ENCODE measurements at regions not wholly inside any gene's neighbourhood (a gene's known extent, or its start where the extent isn't known, plus 50 kb on each side); places are given as distances from the start of the nearest gene placed in this dataset.

- H3K4me1 ChIP-seq (ENCODE audit: insufficient read depth, low read length): no peaks in the 10 kb centered on the region
- no peaks in the 10 kb centered on the region for H3K9me3 ChIP-seq (ENCODE audit: low read length)
- no peaks in the 10 kb centered on the region for H3K36me3 ChIP-seq (ENCODE audit: insufficient read depth, low read length)
- H2AFZ ChIP-seq (ENCODE audit: low read depth, low read length): no peak overlapping the region
- no peaks in the 10 kb centered on the region for H3K27me3 ChIP-seq (ENCODE audit: insufficient read depth, low read length)
- no peak overlapping the region for H3K4me3 ChIP-seq (ENCODE audit: low read length)
These were observed 419.6 kb downstream of the DIPK2A start for GRCh38 chr3:144391236-144391635.

GRCh38 chr3:144394032-144394431 is 422.4 kb downstream of the DIPK2A start:
- Histone ChIP-seq H3K4me3 (ENCODE audit: low read length) (no peak overlapping the region), H3K4me1 (ENCODE audit: insufficient read depth, low read length) (no peaks in the 10 kb centered on the region), H2AFZ (ENCODE audit: low read depth, low read length) (no peak overlapping the region), H3K36me3 (ENCODE audit: insufficient read depth, low read length) (no peaks in the 10 kb centered on the region), H3K27me3 (ENCODE audit: insufficient read depth, low read length) (no peaks in the 10 kb centered on the region), H3K9me3 (ENCODE audit: low read length) (no peaks in the 10 kb centered on the region)

GRCh38 chr3:144402430-144402829 is 430.8 kb downstream of the DIPK2A start:
- no peaks in the 10 kb centered on the region for H3K36me3 ChIP-seq (ENCODE audit: insufficient read depth, low read length)
- no peaks in the 10 kb centered on the region for H3K9me3 ChIP-seq (ENCODE audit: low read length)
- no peaks in the 10 kb centered on the region for H3K4me1 ChIP-seq (ENCODE audit: insufficient read depth, low read length)
- no peak overlapping the region for H2AFZ ChIP-seq (ENCODE audit: low read depth, low read length)
- no peaks in the 10 kb centered on the region for H3K27me3 ChIP-seq (ENCODE audit: insufficient read depth, low read length)
- no peak overlapping the region for H3K4me3 ChIP-seq (ENCODE audit: low read length)

GRCh38 chr3:144403040-144403457 is 431.4 kb downstream of the DIPK2A start:
- Histone ChIP-seq H3K9me3 (ENCODE audit: low read length) (no peaks in the 10 kb centered on the region), H3K4me3 (ENCODE audit: low read length) (no peak overlapping the region), H3K27me3 (ENCODE audit: insufficient read depth, low read length) (no peaks in the 10 kb centered on the region), H3K4me1 (ENCODE audit: insufficient read depth, low read length) (no peaks in the 10 kb centered on the region), H3K36me3 (ENCODE audit: insufficient read depth, low read length) (no peaks in the 10 kb centered on the region), H2AFZ (ENCODE audit: low read depth, low read length) (no peak overlapping the region)

GRCh38 chr3:144407335-144407734 is 435.7 kb downstream of the DIPK2A start:
- Histone ChIP-seq H3K4me3 (ENCODE audit: low read length) (no peak overlapping the region), H3K36me3 (ENCODE audit: insufficient read depth, low read length) (no peaks in the 10 kb centered on the region), H3K4me1 (ENCODE audit: insufficient read depth, low read length) (no peaks in the 10 kb centered on the region), H2AFZ (ENCODE audit: low read depth, low read length) (no peak overlapping the region), H3K9me3 (ENCODE audit: low read length) (no peaks in the 10 kb centered on the region), H3K27me3 (ENCODE audit: insufficient read depth, low read length) (no peaks in the 10 kb centered on the region)

- Histone ChIP-seq H3K27me3 (ENCODE audit: insufficient read depth, low read length) (no peaks in the 10 kb centered on the region), H3K9me3 (ENCODE audit: low read length) (no peaks in the 10 kb centered on the region), H3K4me3 (ENCODE audit: low read length) (no peak overlapping the region), H2AFZ (ENCODE audit: low read depth, low read length) (no peak overlapping the region), H3K36me3 (ENCODE audit: insufficient read depth, low read length) (no peaks in the 10 kb centered on the region), H3K4me1 (ENCODE audit: insufficient read depth, low read length) (no peaks in the 10 kb centered on the region)
These were observed 437.7 kb downstream of the DIPK2A start for GRCh38 chr3:144409319-144409718.

GRCh38 chr3:144413068-144413467 is 441.4 kb downstream of the DIPK2A start:
- Histone ChIP-seq H2AFZ (ENCODE audit: low read depth, low read length) (no peak overlapping the region), H3K4me1 (ENCODE audit: insufficient read depth, low read length) (no peaks in the 10 kb centered on the region), H3K36me3 (ENCODE audit: insufficient read depth, low read length) (no peaks in the 10 kb centered on the region), H3K4me3 (ENCODE audit: low read length) (no peak overlapping the region), H3K27me3 (ENCODE audit: insufficient read depth, low read length) (no peaks in the 10 kb centered on the region), H3K9me3 (ENCODE audit: low read length) (no peaks in the 10 kb centered on the region)

- H2AFZ ChIP-seq (ENCODE audit: low read depth, low read length): no peak overlapping the region
- H3K27me3 ChIP-seq (ENCODE audit: insufficient read depth, low read length): no peaks in the 10 kb centered on the region
- H3K9me3 ChIP-seq (ENCODE audit: low read length): no peaks in the 10 kb centered on the region
- H3K36me3 ChIP-seq (ENCODE audit: insufficient read depth, low read length): no peaks in the 10 kb centered on the region
- peaks cover 3% of the 10 kb centered on the region for H3K4me1 ChIP-seq (ENCODE audit: insufficient read depth, low read length)
- no peak overlapping the region for H3K4me3 ChIP-seq (ENCODE audit: low read length)
These were observed 443.9 kb downstream of the DIPK2A start for GRCh38 chr3:144415492-144415891.

- no peaks in the 10 kb centered on the region for H3K4me1 ChIP-seq (ENCODE audit: insufficient read depth, low read length)
- H3K4me3 ChIP-seq (ENCODE audit: low read length): no peak overlapping the region
- H3K27me3 ChIP-seq (ENCODE audit: insufficient read depth, low read length): no peaks in the 10 kb centered on the region
- no peaks in the 10 kb centered on the region for H3K9me3 ChIP-seq (ENCODE audit: low read length)
- H3K36me3 ChIP-seq (ENCODE audit: insufficient read depth, low read length): no peaks in the 10 kb centered on the region
- no peak overlapping the region for H2AFZ ChIP-seq (ENCODE audit: low read depth, low read length)
These were observed 453.0 kb downstream of the DIPK2A start for GRCh38 chr3:144424606-144425005.

- Histone ChIP-seq H3K4me1 (ENCODE audit: insufficient read depth, low read length) (no peaks in the 10 kb centered on the region), H3K36me3 (ENCODE audit: insufficient read depth, low read length) (no peaks in the 10 kb centered on the region), H3K27me3 (ENCODE audit: insufficient read depth, low read length) (no peaks in the 10 kb centered on the region), H2AFZ (ENCODE audit: low read depth, low read length) (no peak overlapping the region), H3K4me3 (ENCODE audit: low read length) (no peak overlapping the region), H3K9me3 (ENCODE audit: low read length) (no peaks in the 10 kb centered on the region)
These were observed 454.7 kb downstream of the DIPK2A start for GRCh38 chr3:144426366-144426765.

- H3K9me3 ChIP-seq (ENCODE audit: low read length): no peaks in the 10 kb centered on the region
- H3K27me3 ChIP-seq (ENCODE audit: insufficient read depth, low read length): no peaks in the 10 kb centered on the region
- H3K4me1 ChIP-seq (ENCODE audit: insufficient read depth, low read length): no peaks in the 10 kb centered on the region
- H2AFZ ChIP-seq (ENCODE audit: low read depth, low read length): no peak overlapping the region
- no peak overlapping the region for H3K4me3 ChIP-seq (ENCODE audit: low read length)
- H3K36me3 ChIP-seq (ENCODE audit: insufficient read depth, low read length): no peaks in the 10 kb centered on the region
These were observed 455.3 kb downstream of the DIPK2A start for GRCh38 chr3:144426967-144427366.

GRCh38 chr3:144429719-144430121 is 458.1 kb downstream of the DIPK2A start:
- H3K4me1 ChIP-seq (ENCODE audit: insufficient read depth, low read length): no peaks in the 10 kb centered on the region
- no peak overlapping the region for H2AFZ ChIP-seq (ENCODE audit: low read depth, low read length)
- H3K4me3 ChIP-seq (ENCODE audit: low read length): no peak overlapping the region
- H3K27me3 ChIP-seq (ENCODE audit: insufficient read depth, low read length): no peaks in the 10 kb centered on the region
- no peaks in the 10 kb centered on the region for H3K9me3 ChIP-seq (ENCODE audit: low read length)
- H3K36me3 ChIP-seq (ENCODE audit: insufficient read depth, low read length): no peaks in the 10 kb centered on the region

GRCh38 chr3:144431134-144431533 is 459.5 kb downstream of the DIPK2A start:
- Histone ChIP-seq H3K9me3 (ENCODE audit: low read length) (no peaks in the 10 kb centered on the region), H3K27me3 (ENCODE audit: insufficient read depth, low read length) (no peaks in the 10 kb centered on the region), H3K4me1 (ENCODE audit: insufficient read depth, low read length) (no peaks in the 10 kb centered on the region), H3K4me3 (ENCODE audit: low read length) (no peak overlapping the region), H2AFZ (ENCODE audit: low read depth, low read length) (no peak overlapping the region), H3K36me3 (ENCODE audit: insufficient read depth, low read length) (no peaks in the 10 kb centered on the region)

GRCh38 chr3:144433006-144433405 is 461.4 kb downstream of the DIPK2A start:
- Histone ChIP-seq H3K4me3 (ENCODE audit: low read length) (no peak overlapping the region), H3K27me3 (ENCODE audit: insufficient read depth, low read length) (no peaks in the 10 kb centered on the region), H3K4me1 (ENCODE audit: insufficient read depth, low read length) (no peaks in the 10 kb centered on the region), H3K9me3 (ENCODE audit: low read length) (no peaks in the 10 kb centered on the region), H2AFZ (ENCODE audit: low read depth, low read length) (no peak overlapping the region), H3K36me3 (ENCODE audit: insufficient read depth, low read length) (no peaks in the 10 kb centered on the region)
